ENCODE measurements at regions not wholly inside any gene's neighbourhood (a gene's known extent, or its start where the extent isn't known, plus 50 kb on each side); places are given as distances from the start of the nearest gene placed in this dataset.

DNA sequence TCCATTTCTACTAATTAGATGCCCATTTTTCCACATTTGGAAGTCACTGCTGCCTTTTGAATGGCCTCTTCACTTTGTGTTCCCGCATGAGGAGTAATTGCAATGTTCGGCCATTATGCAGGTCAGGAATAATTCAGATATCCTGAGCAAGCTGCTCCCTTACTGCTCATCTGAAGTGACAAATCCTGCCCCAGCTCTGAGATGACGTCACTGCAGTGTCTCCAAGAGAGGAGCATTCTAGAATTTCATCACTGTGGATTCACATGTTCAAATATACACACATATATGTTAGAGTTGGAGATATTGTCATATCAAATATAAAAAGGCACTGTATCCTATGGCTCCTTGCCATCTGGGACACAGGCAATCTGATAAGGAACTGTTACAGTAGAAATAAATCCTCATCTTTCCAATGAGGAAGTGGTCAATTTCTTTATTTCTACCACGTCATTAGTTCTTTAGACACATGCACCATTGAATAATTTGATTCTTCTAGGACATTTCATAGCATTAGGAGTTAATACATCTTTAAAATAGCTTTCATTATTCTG, 706.9 kb upstream of the TENM3 start:
- no peak overlapping the region for H3K27ac ChIP-seq (ENCODE audit: low read depth, low read length, poor library complexity, severe bottlenecking)
- intact Hi-C loops (cut with micrococcal nuclease; ENCODE audit: unreplicated experiment): no loop called here
- no peaks in the 10 kb centered on the region for H3K4me1 ChIP-seq (ENCODE audit: insufficient read depth, low read length, poor library complexity, severe bottlenecking)
- POLR2A ChIA-PET (ENCODE audit: low non-redundant PET): no interaction called here
- H3K4me3 ChIP-seq (ENCODE audit: low read depth, low read length, poor library complexity, severe bottlenecking): no peak overlapping the region
- H3K36me3 ChIP-seq (ENCODE audit: insufficient read depth, low read length, poor library complexity, severe bottlenecking): no peaks in the 10 kb centered on the region
- no peak for DNase-seq (ENCODE audit: low spot score)
- BruUV-seq (replicated peaks): no TSS peak
- peaks cover 71% of the 10 kb centered on the region for H3K27me3 ChIP-seq (replicated peaks; ENCODE audit: insufficient read depth, low read depth, low read length, poor library complexity)
- CTCF ChIA-PET: no interaction called here
- TF ChIP-seq CTCF (conservative IDR thresholded peaks at IDR 0.05; ENCODE audit: low read depth, low read length): no peak
- no peak for TF ChIP-seq EZH2 (IDR thresholded peaks at IDR 0.05; ENCODE audit: borderline replicate concordance, low read depth, low read length, poor library complexity, severe bottlenecking)
- H3K9me3 ChIP-seq (ENCODE audit: low read depth, low read length, poor library complexity, severe bottlenecking): no peaks in the 10 kb centered on the region

DNA sequence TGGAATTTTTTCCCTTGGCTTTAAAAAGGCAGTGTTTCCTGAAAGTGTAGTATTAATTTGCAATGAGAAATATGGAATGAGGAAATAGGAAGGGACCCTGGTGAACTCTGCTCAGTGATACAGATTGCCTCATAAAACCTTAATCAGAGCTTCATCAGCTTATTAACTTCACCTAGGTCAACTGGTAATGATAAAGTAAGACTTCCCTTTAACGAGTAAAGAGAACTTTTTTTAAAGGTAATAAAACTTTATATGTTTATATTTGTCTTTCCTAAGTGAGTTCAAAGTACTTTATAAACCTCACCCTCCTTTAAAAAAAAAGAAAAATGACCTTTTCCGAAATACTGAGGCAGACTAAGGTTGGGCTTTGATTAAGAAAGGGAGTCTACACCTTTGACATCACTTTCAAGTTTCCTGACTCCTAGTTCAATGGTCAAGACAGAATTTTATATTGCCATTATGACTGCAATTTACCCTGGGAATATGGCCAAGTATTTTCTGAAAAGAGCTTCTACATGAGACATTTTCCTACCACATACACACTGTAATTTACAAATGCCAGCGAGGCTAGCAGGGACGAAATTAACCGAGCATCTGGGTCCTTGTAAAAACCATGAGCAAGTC, 706.3 kb upstream of the TENM3 start:
- Histone ChIP-seq H3K27me3 (replicated peaks; ENCODE audit: insufficient read depth, low read depth, low read length, poor library complexity) (peaks cover 64% of the 10 kb centered on the region), H3K36me3 (ENCODE audit: insufficient read depth, low read length, poor library complexity, severe bottlenecking) (no peaks in the 10 kb centered on the region), H3K27ac (ENCODE audit: low read depth, low read length, poor library complexity, severe bottlenecking) (no peak overlapping the region), H3K4me3 (ENCODE audit: low read depth, low read length, poor library complexity, severe bottlenecking) (no peak overlapping the region), H3K9me3 (ENCODE audit: low read depth, low read length, poor library complexity, severe bottlenecking) (no peaks in the 10 kb centered on the region), H3K4me1 (ENCODE audit: insufficient read depth, low read length, poor library complexity, severe bottlenecking) (no peaks in the 10 kb centered on the region)
- no peak for DNase-seq (ENCODE audit: low spot score)
- TF ChIP-seq CTCF (conservative IDR thresholded peaks at IDR 0.05; ENCODE audit: low read depth, low read length) (no peak), EZH2 (IDR thresholded peaks at IDR 0.05; ENCODE audit: borderline replicate concordance, low read depth, low read length, poor library complexity, severe bottlenecking) (no peak)
- POLR2A ChIA-PET (ENCODE audit: low non-redundant PET): no interaction called here
- BruUV-seq (replicated peaks): no TSS peak
- CTCF ChIA-PET: no interaction called here
- intact Hi-C loops (cut with micrococcal nuclease; ENCODE audit: unreplicated experiment): no loop called here

GRCh38 chr4:181538431-181538830, 704.8 kb upstream of the TENM3 start:
- Histone ChIP-seq H3K36me3 (ENCODE audit: insufficient read depth, low read length, poor library complexity, severe bottlenecking) (no peaks in the 10 kb centered on the region), H3K27me3 (replicated peaks; ENCODE audit: insufficient read depth, low read depth, low read length, poor library complexity) (peaks cover 55% of the 10 kb centered on the region), H3K27ac (ENCODE audit: low read depth, low read length, poor library complexity, severe bottlenecking) (no peak overlapping the region), H3K4me1 (ENCODE audit: insufficient read depth, low read length, poor library complexity, severe bottlenecking) (no peaks in the 10 kb centered on the region), H3K4me3 (ENCODE audit: low read depth, low read length, poor library complexity, severe bottlenecking) (no peak overlapping the region), H3K9me3 (ENCODE audit: low read depth, low read length, poor library complexity, severe bottlenecking) (no peaks in the 10 kb centered on the region)
- intact Hi-C loops (cut with micrococcal nuclease; ENCODE audit: unreplicated experiment): no loop called here
- BruUV-seq (replicated peaks): no TSS peak
- ChIA-PET CTCF (no interaction called here), POLR2A (ENCODE audit: low non-redundant PET) (no interaction called here)
- no peak for DNase-seq (ENCODE audit: low spot score)
- TF ChIP-seq CTCF (conservative IDR thresholded peaks at IDR 0.05; ENCODE audit: low read depth, low read length): no peak
- TF ChIP-seq EZH2 (IDR thresholded peaks at IDR 0.05; ENCODE audit: borderline replicate concordance, low read depth, low read length, poor library complexity, severe bottlenecking): no peak
